HL-60 (cell line): ENCODE measurements at regions not wholly inside any gene's neighbourhood (a gene's known extent, or its start where the extent isn't known, plus 50 kb on each side); places are given as distances from the start of the nearest gene placed in this dataset.

Source experiments
- DNase-seq, 2 experiments: peaks; one replicate each; pipeline ENCODE4 v3.0.0-alpha.2; 2010 to 2020; ENCODE audit warnings: low read depth in 1 of 2, low spot score in 1 of 2
- H3K27ac ChIP-seq: fragments of 250-450 bp; sonication (Bioruptor Pico); replicated peaks from 2 replicates; pipeline ENCODE4 v1.5.1; 2020; ENCODE audit warnings: mild to moderate bottlenecking, moderate library complexity
- H3K27me3 ChIP-seq: fragments of 250-450 bp; sonication (Bioruptor Pico); 2 replicates; pipeline ENCODE4 v1.5.1; 2021; ENCODE audit warnings: mild to moderate bottlenecking, moderate library complexity; ENCODE audit not compliant: insufficient read depth, poor library complexity, severe bottlenecking
- H3K4me3 ChIP-seq: replicated peaks from 2 replicates; pipeline ENCODE4 v1.5.1; 2011; ENCODE audit warnings: mild to moderate bottlenecking, control low read depth, low read length; ENCODE audit not compliant: insufficient read depth
- GABPA ChIP-seq: IDR thresholded peaks from 2 replicates; pipeline ENCODE4 v1.6.1; 2012; ENCODE audit warnings: low read depth
- POLR2AphosphoS5 ChIP-seq: IDR thresholded peaks from 2 replicates; pipeline ENCODE4 v1.6.1; 2012; ENCODE audit warnings: low read depth
- REST ChIP-seq: IDR thresholded peaks from 2 replicates; pipeline ENCODE4 v1.6.1; 2012; ENCODE audit warnings: low read depth; ENCODE audit not compliant: insufficient replicate concordance
- SPI1 ChIP-seq: IDR thresholded peaks from 2 replicates; pipeline ENCODE4 v1.6.1; 2012; ENCODE audit warnings: low read depth, mild to moderate bottlenecking, borderline replicate concordance
- TF ChIP-seq, protein P1 (sequence below): IDR thresholded peaks from one replicate; pipeline ENCODE4 v1.5.1; 2011; ENCODE audit warnings: low read length, control low read depth, inconsistent platforms; ENCODE audit not compliant: insufficient read depth

- no peak overlapping the region for H3K27ac ChIP-seq
- TF ChIP-seq, protein P1, sequence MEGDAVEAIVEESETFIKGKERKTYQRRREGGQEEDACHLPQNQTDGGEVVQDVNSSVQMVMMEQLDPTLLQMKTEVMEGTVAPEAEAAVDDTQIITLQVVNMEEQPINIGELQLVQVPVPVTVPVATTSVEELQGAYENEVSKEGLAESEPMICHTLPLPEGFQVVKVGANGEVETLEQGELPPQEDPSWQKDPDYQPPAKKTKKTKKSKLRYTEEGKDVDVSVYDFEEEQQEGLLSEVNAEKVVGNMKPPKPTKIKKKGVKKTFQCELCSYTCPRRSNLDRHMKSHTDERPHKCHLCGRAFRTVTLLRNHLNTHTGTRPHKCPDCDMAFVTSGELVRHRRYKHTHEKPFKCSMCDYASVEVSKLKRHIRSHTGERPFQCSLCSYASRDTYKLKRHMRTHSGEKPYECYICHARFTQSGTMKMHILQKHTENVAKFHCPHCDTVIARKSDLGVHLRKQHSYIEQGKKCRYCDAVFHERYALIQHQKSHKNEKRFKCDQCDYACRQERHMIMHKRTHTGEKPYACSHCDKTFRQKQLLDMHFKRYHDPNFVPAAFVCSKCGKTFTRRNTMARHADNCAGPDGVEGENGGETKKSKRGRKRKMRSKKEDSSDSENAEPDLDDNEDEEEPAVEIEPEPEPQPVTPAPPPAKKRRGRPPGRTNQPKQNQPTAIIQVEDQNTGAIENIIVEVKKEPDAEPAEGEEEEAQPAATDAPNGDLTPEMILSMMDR: no peak
- TF ChIP-seq POLR2AphosphoS5 (no peak), GABPA (no peak), REST (no peak), SPI1 (no peak)
- no peak for DNase-seq
- H3K27me3 ChIP-seq: peaks cover 2% of the 10 kb centered on the region
- no peak overlapping the region for H3K4me3 ChIP-seq
Observed at GRCh38 chr5:3202570-3202969, 393.1 kb upstream of the IRX1 start.

- TF ChIP-seq SPI1 (no peak), GABPA (no peak), REST (no peak), POLR2AphosphoS5 (no peak)
- TF ChIP-seq, protein P1: no peak
- H3K4me3 ChIP-seq: no peak overlapping the region
- no peak for DNase-seq
- peaks cover 7% of the 10 kb centered on the region for H3K27me3 ChIP-seq
- no peak overlapping the region for H3K27ac ChIP-seq
Observed at GRCh38 chr5:3201941-3202340, 393.7 kb upstream of the IRX1 start.

GRCh38 chr5:3201121-3201520, 394.5 kb upstream of the IRX1 start:
- Histone ChIP-seq H3K27me3 (peaks cover 12% of the 10 kb centered on the region), H3K27ac (no peak overlapping the region), H3K4me3 (no peak overlapping the region)
- no peak for TF ChIP-seq SPI1
- TF ChIP-seq REST: no peak
- TF ChIP-seq GABPA: no peak
- TF ChIP-seq, protein P1: no peak
- TF ChIP-seq POLR2AphosphoS5: no peak
- no peak for DNase-seq
